ENCODE measurements at regions not wholly inside any gene's neighbourhood (a gene's known extent, or its start where the extent isn't known, plus 50 kb on each side); places are given as distances from the start of the nearest gene placed in this dataset.
A peak's percentile ranks its signal among the peaks of the same experiment; 100 is the strongest.
"Not testable (repeated sequence)": the region's sequence is repeated elsewhere in the genome, so short reads cannot be mapped to it uniquely, and the experiment has no call there.

DNA sequence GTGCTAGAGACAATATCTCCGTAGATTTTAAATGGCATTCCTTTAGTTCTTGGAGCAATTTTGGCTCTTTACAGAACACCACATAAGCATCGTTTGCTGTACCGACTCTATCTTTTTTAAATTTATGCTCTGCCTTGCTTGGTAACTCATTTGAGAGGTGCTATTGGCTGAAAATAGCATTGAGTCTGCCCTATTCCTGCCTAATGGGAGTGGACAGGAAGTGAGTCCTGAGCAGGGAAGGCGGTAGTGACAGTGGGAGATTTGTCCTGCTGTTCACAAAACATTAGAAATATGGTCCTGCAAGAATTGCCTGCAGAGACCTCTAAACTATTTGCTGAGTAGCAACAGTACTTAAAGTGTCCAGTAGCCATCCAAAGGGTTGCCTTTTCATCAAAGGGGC is 115.2 kb upstream of the IFNE start:
- no peak for DNase-seq (ENCODE audit: low read depth)

DNA sequence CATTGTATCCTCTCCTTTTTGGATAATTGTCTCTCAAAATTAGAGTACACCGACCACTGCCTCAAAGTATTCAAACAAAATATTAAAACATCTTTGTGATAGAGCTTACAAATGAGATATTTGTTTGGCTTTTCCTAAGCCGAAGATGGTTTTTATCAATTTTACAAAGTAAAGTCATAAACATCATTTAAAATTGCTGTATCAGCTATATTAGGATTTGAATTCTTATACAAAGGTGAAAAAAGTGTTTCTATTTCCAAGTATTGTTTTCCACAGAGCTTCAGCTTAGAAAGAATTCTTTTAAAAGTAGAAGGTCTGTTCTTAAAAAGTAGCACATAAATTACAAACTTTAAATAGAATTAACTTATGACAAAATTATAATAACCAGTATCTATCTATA is 116.6 kb upstream of the IFNE start:
- no peak for DNase-seq (ENCODE audit: low read depth)

DNA sequence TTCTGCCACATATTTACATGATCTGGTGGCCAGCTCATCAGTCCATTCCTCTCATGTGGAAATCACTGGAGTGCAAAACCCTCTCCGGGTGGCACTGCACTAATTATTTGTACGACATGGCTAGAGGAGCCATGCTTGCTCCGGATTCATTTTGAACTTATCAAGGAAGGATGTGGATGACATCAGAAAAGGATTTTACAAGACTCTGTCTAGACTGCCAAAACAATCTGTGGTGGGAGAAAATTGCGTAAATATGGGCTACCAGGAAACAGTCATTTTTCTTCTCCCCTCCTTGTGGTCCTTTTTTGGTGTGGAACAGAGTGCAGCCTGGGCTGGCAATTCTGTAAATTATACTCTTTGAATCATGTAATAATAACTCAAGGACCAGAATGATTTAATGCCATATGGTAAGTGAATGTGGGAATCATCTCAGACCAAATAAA is 123.4 kb upstream of the IFNE start:
- peak; percentile 73 for DNase-seq (ENCODE audit: low read depth)

DNA sequence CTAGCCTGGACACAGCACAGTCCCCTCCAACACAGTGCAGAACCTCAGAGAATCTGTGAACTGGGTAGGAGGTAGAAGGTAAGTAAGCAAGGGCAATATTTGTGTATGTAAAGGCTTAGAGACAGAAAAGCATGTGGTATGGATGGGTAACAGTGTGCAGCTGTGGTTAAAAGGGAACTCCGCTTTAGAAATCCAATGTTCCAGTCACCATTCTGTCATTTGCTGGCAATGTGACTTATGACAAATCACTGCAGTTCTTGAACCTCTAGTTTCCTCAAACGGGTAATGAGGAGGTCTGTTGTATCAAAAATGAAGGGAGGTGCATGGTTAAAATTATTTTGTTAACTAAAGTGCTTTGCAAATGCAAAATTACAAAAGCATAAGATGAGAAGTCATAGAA is 125.5 kb upstream of the IFNE start:
- DNase-seq (ENCODE audit: low read depth): no peak

GRCh38 chr9:21608200-21608599 is 126.1 kb upstream of the IFNE start:
- DNase-seq (ENCODE audit: low read depth): no peak

GRCh38 chr9:21609506-21609905 is 127.4 kb upstream of the IFNE start:
- no peak for DNase-seq (ENCODE audit: low read depth)

- no peak for DNase-seq (ENCODE audit: low read depth)
Observed at GRCh38 chr9:21611891-21612290, 129.8 kb upstream of the IFNE start.

DNA sequence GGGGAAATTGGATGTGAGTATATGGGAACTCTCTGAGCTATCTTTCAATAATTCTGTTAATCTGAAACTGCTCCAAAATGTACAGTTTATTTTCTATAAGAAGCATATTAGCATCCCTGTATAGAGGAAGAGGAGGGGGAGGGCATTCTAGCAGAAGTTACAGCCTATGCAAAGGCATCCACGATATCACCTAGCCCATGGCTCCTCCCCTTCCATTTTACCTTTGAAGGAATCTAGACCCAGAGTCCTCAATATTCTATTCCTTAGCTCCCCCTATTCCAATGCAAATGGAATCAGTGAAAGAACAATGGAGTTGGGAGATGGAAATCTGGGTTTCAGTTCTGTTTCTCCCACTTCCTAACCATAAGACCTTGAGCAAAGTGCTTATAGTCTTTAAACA is 132.9 kb upstream of the IFNE start:
- no peak for DNase-seq (ENCODE audit: low read depth)

DNA sequence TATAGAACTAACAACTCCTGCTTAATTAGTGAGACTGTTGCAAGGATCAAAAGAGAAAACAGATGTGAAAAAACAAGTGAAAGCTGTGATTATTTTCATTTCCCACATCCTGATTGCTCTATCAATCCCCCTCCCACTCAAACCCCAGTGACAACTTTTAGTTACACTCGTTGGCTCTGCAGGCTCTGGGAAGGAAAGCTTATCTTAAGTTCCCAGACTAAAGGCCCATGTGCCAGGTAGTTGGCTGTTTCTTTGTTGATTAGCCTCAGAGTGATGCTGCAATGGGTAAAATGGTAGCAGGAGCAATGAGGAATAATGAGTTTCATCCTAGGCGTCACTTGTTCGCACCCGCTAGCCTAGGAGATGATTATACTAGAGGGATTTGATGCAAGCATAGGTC is 133.3 kb upstream of the IFNE start:
- DNase-seq (ENCODE audit: low read depth): no peak

DNA sequence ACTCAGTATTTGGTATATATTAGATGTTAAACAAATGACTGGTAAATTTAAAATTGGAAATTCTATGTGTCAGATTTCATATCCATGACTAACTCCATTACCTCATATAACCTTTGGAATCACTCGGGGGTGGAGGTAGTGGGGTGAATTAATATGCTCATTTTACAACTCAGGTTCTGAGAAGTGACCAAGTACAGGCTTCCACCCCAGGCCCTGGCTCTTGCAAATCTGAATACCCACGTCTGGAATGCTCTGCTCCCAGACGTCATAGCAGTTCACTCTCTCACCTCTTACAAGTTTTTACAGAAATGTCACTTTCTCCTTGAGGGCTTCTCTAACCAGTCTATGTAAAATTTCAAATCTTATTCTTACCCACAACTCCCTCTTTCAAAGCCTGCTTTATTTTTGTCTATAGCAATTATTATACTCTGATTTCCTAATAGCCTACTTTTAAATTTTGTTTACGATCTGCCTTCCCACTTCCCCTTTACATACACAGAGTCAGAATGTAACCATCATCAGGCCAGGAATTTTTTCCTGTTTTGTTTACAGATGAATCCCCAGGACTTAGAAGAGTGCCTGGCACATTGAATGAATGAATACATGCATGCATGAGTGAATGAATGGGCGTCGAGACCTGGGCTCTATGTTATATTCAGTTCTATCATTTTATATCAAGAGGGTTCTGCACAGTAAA is 134.1 kb upstream of the IFNE start:
- DNase-seq (ENCODE audit: low read depth): peak; percentile 64

DNA sequence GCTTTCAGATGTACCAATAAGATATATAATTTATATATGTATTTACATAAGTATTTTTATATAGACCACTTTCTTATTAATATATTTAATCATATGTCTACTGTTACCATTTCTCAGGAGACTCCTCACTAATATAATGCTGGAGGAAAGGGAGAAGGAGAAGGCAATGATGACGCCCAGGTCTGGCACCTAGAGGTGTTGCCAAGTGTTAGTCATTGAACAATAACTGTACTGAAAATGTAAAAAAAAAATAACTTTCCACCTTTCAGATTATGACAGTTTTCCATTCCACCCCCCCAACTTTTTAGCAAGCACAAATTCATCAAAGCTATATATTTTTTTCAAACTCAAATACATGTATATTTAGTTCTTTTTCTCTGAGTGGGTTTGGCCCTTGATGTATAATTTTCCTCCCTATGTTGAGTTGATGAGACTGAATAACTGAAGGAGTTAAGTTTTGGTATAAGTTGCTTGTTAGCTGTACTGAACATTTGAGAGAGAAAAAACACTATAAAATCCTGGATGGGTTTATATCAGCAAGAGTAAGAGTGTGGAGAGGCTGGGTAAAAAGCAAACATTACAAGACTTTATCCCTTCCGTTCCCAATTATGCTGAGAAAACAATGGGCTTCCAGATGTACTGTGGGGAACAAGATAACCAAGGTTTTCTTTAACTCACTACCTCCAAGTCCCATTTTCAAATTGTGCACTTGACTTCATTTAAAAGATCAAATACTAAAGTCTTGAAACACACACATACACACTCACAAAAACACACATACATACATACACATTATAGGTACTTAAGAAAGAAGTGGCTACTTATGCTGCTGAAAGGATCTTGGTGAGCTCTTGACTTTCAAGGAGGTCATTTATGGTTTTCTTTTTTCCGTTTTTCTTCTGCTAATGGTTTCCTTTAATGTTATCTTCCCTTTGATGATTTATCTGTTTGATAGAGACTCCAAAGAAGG is 142.8 kb upstream of the IFNE start:
- no peak for DNase-seq (ENCODE audit: low read depth)

GRCh38 chr9:21626493-21626892 is 144.4 kb upstream of the IFNE start:
- DNase-seq (ENCODE audit: low read depth): no peak

DNA sequence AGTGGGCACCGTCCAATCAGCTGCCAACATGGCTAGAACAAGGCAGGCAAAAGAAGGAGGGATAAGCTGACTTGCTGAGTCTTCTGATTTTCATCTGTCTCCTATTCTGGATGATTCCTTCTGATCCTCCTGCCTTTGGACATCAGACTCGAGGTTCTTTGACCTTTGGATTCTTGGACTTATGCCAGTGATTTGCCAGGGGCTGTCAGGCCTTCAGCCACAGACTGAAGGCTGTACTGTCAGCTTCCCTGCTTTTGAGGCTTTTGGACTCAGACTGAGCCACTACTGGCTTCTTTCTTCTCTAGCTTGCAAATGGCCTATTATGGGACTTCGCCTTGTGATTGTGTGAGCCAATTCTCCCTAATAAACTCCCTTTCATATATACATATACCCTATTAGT is 146.8 kb upstream of the IFNE start:
- DNase-seq (ENCODE audit: low read depth): not testable (repeated sequence)

DNA sequence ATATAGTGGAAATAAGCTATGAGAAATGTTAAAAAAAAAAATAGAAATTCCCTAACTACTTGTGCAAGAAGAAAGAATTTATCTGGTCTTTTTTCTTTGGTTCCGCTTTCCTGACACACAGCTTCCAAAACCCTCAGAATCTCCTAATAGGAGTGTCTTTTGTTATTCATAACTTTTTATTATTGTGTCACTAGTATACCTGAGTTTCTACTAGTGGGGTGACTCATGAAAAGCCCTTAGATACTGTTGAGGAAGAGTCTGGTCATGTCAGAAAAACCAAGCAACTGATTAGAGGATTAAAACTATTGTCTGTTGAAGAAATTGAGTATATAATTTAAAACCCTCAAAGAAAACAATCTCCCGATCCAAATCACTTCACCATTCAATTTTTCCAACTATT is 152.8 kb upstream of the IFNE start:
- no peak for DNase-seq (ENCODE audit: low read depth)

GRCh38 chr9:21638104-21638503 is 156.0 kb upstream of the IFNE start:
- DNase-seq (ENCODE audit: low read depth): no peak

- DNase-seq (ENCODE audit: low read depth): no peak
Observed at GRCh38 chr9:21653091-21653490, 149.3 kb upstream of the MTAP start.

- DNase-seq (ENCODE audit: low read depth): no peak
Observed at GRCh38 chr9:21653589-21653988, 148.8 kb upstream of the MTAP start.

DNA sequence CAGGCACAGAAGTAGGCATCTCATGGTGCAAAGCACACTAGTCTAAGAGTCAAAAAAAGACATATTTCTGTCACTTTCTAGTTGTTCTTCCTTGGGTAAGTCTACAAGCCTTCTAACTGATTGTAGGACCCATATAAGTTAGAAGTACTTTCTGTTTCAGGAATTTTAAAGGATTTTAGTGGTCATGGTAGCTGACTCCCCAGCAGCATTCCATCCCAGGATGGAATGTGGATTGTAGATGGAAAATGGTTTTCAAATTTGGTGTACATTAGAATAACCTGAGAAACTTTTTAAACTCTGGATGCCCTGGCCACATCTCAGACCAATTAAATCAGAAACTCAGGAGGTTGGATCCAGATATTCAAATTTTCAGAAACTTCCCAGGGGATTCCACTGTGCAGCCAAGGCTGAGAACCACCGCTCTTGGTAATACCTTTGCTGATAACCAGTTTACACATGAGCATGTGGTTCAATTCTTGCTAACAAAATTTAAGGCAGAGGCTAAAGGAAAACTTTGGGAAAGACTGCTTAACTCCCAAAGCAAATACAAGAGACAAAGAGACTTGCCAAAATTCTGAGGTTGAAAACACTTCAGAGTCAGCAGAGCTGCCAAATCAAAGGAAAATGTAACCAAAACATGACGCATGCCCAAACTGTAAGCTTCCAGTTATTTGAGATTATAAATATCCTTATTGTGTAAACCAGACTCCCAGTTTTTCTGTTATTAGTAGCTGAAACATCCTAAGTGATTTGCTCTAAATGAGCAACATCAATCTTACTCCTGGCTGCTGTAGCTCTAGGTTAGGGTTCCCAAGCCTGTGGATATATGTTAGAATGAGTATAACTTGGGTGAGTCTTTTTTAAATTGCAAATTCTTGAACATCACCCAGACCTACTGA is 145.4 kb upstream of the MTAP start:
- peak; percentile 76 for DNase-seq (ENCODE audit: low read depth)

DNA sequence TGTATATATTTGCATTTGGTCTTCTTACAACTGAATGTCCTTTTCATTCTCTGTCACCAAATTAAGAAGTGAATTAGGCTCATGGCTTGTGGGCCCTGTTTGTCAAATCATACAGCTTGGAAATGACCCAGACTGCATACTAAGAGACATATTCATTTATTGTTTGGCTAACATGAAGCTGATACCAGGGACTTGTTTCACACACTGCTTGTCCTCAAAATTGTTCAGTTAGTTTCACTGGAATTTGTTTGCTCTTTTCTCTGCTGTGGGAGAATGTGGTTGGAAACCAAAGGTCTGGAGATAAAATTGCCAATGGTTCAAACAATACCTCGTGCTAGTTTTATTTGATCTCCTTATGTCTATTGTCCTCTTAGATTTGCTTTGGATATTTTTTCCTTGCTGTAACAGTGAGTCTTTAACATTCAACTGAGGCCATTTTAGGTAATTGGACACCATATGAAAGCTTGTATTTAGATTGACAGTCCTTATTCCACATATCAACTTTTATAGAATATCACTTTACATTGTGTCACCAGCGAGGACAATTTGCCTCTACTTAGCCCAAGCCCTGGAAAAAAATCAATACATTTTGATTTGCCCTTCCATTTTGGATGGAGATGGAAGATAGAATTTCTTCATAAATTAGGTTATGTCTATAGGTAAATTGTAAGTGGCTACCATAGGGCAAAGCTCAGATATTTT is 144.3 kb upstream of the MTAP start:
- no peak for DNase-seq (ENCODE audit: low read depth)

DNA sequence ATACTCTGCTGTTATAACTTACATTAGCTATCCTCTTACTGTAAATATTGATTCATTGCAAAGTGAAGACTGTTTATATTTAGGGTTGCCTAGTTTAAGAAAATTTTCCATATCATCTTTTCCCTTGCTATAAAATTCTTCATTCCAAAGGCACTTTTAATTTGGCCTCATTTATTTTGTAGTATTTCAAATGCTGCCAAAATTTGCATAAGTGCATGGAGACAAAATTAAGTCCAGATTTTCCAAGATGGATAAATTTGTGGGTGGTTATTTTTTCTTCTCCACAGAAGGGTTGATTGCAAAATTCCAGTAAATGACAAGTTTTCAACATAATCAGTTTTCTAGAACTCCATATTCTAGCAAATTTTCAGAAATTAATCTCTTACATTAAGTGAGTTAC is 141.5 kb upstream of the MTAP start:
- no peak for DNase-seq (ENCODE audit: low read depth)

DNA sequence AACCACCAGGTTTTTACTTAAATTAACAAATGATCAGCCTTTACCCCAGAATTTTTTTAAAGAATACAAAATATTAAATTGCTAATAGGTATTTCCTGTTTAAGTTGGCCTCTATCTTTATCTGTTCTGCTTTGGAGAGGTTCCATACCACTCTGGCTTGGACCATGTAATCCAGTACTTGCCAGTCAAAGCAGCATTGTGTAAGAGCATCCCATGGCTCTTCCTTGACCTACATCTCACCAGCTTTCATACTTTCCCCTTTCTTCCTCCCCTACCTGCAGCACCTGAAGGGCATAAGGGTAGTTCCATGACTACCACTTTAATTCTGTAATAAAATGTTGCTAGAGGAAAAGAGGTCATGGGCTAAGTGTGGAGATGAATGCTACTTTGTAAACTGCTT is 140.8 kb upstream of the MTAP start:
- no peak for DNase-seq (ENCODE audit: low read depth)

GRCh38 chr9:21668516-21668915 is 133.9 kb upstream of the MTAP start:
- DNase-seq (ENCODE audit: low read depth): no peak
